ENCODE measurements at regions not wholly inside any gene's neighbourhood (a gene's known extent, or its start where the extent isn't known, plus 50 kb on each side); places are given as distances from the start of the nearest gene placed in this dataset.
A peak's percentile ranks its signal among the peaks of the same experiment; 100 is the strongest.

DNA sequence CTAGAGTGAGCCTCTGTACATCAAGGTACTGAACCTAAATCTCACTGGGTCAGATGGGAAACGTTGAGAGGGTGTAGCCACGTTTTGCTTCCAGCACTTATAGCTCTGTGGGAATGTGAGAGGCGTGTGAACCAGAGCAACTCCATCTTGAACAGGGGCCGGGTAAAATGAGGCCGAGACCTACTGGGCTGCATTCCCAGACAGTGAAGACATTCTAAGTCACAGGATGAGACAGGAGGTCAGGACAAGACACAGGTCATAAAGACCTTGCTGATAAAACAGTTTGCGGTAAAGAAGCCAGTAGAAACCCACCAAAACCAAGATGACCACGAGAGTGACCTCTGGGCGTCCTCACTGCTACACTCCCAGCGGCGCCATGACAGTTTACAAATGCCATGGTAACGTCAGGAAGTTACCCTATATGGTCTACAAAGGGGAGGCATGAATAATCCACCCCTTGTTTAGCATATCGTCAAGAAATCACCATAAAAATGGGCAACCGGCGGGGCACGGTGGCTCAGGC lies 63.4 kb upstream of the NCOR2 start:
- no peaks in the 10 kb centered on the region for H3K36me3 ChIP-seq (ENCODE audit: insufficient read depth, low read length)
- no peak overlapping the region for H3K4me2 ChIP-seq (ENCODE audit: low read length)
- peaks cover 26% of the 10 kb centered on the region for H3K4me1 ChIP-seq (ENCODE audit: control insufficient read depth, insufficient read depth, low read length)
- H3K4me3 ChIP-seq (ENCODE audit: low read length): no peak overlapping the region
- no peaks in the 10 kb centered on the region for H3K27me3 ChIP-seq (ENCODE audit: control insufficient read depth, insufficient read depth, low read length)
- H3K9ac ChIP-seq (ENCODE audit: low read depth, low read length): no peak overlapping the region
- H3K9me3 ChIP-seq (replicated peaks; ENCODE audit: low read length): peaks cover 3% of the 10 kb centered on the region

- Histone ChIP-seq H3K27me3 (ENCODE audit: control insufficient read depth, insufficient read depth, low read length) (no peaks in the 10 kb centered on the region), H3K4me3 (ENCODE audit: low read length) (no peak overlapping the region), H3K4me1 (ENCODE audit: control insufficient read depth, insufficient read depth, low read length) (peaks cover 26% of the 10 kb centered on the region), H3K4me2 (ENCODE audit: low read length) (no peak overlapping the region), H3K36me3 (ENCODE audit: insufficient read depth, low read length) (no peaks in the 10 kb centered on the region), H3K9ac (ENCODE audit: low read depth, low read length) (no peak overlapping the region), H3K9me3 (replicated peaks; ENCODE audit: low read length) (no peaks in the 10 kb centered on the region)
These were observed 62.5 kb upstream of the NCOR2 start for GRCh38 chr12:124629789-124630480.

GRCh38 chr12:124629117-124629516 lies 61.7 kb upstream of the NCOR2 start:
- Histone ChIP-seq H3K36me3 (ENCODE audit: insufficient read depth, low read length) (no peaks in the 10 kb centered on the region), H3K9me3 (replicated peaks; ENCODE audit: low read length) (no peaks in the 10 kb centered on the region), H3K27me3 (ENCODE audit: control insufficient read depth, insufficient read depth, low read length) (no peaks in the 10 kb centered on the region), H3K4me2 (ENCODE audit: low read length) (no peak overlapping the region), H3K4me1 (ENCODE audit: control insufficient read depth, insufficient read depth, low read length) (peaks cover 26% of the 10 kb centered on the region), H3K4me3 (ENCODE audit: low read length) (no peak overlapping the region), H3K9ac (ENCODE audit: low read depth, low read length) (no peak overlapping the region)

DNA sequence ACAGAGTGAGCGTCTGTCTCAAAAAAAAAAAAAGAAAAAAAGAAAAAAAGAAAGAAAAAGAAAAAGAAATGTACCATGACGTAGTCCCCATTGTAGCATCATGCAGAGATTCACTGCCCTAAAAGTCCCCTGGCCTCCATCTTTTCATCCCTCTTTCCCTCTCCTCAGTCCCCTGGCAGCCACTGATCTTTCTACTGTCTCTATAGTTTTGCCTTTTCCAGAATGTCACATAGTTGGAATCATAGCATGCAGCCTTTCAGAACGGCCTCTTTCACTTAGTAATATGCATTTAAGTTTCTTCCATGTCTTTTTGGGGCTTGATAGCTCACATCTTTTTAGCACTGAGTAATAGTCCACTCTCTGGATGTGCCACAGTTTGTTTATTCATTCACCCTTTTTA lies 60.5 kb upstream of the NCOR2 start:
- peaks cover 16% of the 10 kb centered on the region for H3K4me1 ChIP-seq (ENCODE audit: control insufficient read depth, insufficient read depth, low read length)
- H3K36me3 ChIP-seq (ENCODE audit: insufficient read depth, low read length): no peaks in the 10 kb centered on the region
- no peaks in the 10 kb centered on the region for H3K27me3 ChIP-seq (ENCODE audit: control insufficient read depth, insufficient read depth, low read length)
- H3K4me3 ChIP-seq (ENCODE audit: low read length): no peak overlapping the region
- no peak overlapping the region for H3K4me2 ChIP-seq (ENCODE audit: low read length)
- no peaks in the 10 kb centered on the region for H3K9me3 ChIP-seq (replicated peaks; ENCODE audit: low read length)
- H3K9ac ChIP-seq (ENCODE audit: low read depth, low read length): no peak overlapping the region

DNA sequence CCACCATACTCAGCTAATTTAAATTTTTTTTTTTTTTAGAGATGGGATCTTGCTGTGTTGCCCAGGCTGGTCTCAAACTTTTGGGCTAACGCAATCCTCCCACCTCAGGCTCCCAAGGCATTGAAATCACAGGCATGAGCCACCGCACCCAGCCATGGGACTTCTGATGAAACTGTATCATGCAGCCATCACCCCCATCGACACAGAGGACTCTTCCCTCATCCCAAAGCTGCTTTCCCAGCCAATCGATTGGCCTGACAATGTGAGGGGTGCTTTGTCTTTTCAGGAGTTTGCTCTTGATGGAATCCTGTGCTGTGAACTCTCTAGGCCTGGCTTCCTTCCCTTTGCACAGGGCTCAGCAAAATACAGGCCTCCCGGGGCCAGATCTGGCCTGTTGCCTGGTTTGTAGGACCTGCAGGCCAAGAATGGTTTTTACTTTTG lies 59.6 kb upstream of the NCOR2 start:
- no peaks in the 10 kb centered on the region for H3K9me3 ChIP-seq (replicated peaks; ENCODE audit: low read length)
- no peaks in the 10 kb centered on the region for H3K36me3 ChIP-seq (ENCODE audit: insufficient read depth, low read length)
- H3K4me1 ChIP-seq (ENCODE audit: control insufficient read depth, insufficient read depth, low read length): peaks cover 17% of the 10 kb centered on the region
- no peak overlapping the region for H3K4me3 ChIP-seq (ENCODE audit: low read length)
- H3K4me2 ChIP-seq (ENCODE audit: low read length): peak overlapping the region; percentile 42
- no peak overlapping the region for H3K9ac ChIP-seq (ENCODE audit: low read depth, low read length)
- no peaks in the 10 kb centered on the region for H3K27me3 ChIP-seq (ENCODE audit: control insufficient read depth, insufficient read depth, low read length)

GRCh38 chr12:124625867-124626675 lies 58.7 kb upstream of the NCOR2 start:
- H3K27me3 ChIP-seq (ENCODE audit: control insufficient read depth, insufficient read depth, low read length): no peaks in the 10 kb centered on the region
- H3K9ac ChIP-seq (ENCODE audit: low read depth, low read length): no peak overlapping the region
- H3K9me3 ChIP-seq (replicated peaks; ENCODE audit: low read length): no peaks in the 10 kb centered on the region
- H3K36me3 ChIP-seq (ENCODE audit: insufficient read depth, low read length): no peaks in the 10 kb centered on the region
- no peak overlapping the region for H3K4me3 ChIP-seq (ENCODE audit: low read length)
- H3K4me1 ChIP-seq (ENCODE audit: control insufficient read depth, insufficient read depth, low read length): peaks cover 26% of the 10 kb centered on the region
- H3K4me2 ChIP-seq (ENCODE audit: low read length): peak overlapping the region; percentile 63

GRCh38 chr12:124624823-124625222 lies 57.4 kb upstream of the NCOR2 start:
- H3K4me1 ChIP-seq (ENCODE audit: control insufficient read depth, insufficient read depth, low read length): peaks cover 33% of the 10 kb centered on the region
- H3K9ac ChIP-seq (ENCODE audit: low read depth, low read length): no peak overlapping the region
- no peaks in the 10 kb centered on the region for H3K36me3 ChIP-seq (ENCODE audit: insufficient read depth, low read length)
- no peaks in the 10 kb centered on the region for H3K9me3 ChIP-seq (replicated peaks; ENCODE audit: low read length)
- no peak overlapping the region for H3K4me2 ChIP-seq (ENCODE audit: low read length)
- H3K4me3 ChIP-seq (ENCODE audit: low read length): no peak overlapping the region
- H3K27me3 ChIP-seq (ENCODE audit: control insufficient read depth, insufficient read depth, low read length): no peaks in the 10 kb centered on the region

GRCh38 chr12:124623344-124624035 lies 56.1 kb upstream of the NCOR2 start:
- no peak overlapping the region for H3K9ac ChIP-seq (ENCODE audit: low read depth, low read length)
- H3K27me3 ChIP-seq (ENCODE audit: control insufficient read depth, insufficient read depth, low read length): no peaks in the 10 kb centered on the region
- H3K4me2 ChIP-seq (ENCODE audit: low read length): no peak overlapping the region
- H3K36me3 ChIP-seq (ENCODE audit: insufficient read depth, low read length): no peaks in the 10 kb centered on the region
- no peak overlapping the region for H3K4me3 ChIP-seq (ENCODE audit: low read length)
- H3K4me1 ChIP-seq (ENCODE audit: control insufficient read depth, insufficient read depth, low read length): peaks cover 33% of the 10 kb centered on the region
- H3K9me3 ChIP-seq (replicated peaks; ENCODE audit: low read length): no peaks in the 10 kb centered on the region

DNA sequence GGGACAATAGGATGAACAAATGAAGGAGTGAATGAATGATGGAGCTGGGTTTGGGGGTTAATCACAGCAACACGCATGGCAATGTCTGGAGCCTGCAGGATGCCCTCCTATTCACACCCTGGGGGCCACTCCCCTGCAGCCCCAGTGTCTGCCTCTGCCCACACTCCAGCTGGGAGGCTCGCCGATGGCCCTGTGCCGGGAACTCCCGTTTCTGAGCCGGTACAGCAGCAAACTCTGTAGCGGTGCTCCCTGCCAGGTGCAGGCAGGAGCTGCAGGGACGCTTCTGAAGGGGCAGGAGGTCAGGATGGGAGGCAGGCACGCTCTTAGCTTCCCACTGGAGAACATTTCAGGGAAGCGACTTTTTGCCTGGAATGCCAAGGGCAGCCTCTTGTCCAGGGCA lies 55.4 kb upstream of the NCOR2 start:
- H3K36me3 ChIP-seq (ENCODE audit: insufficient read depth, low read length): no peaks in the 10 kb centered on the region
- H3K4me2 ChIP-seq (ENCODE audit: low read length): no peak overlapping the region
- H3K9me3 ChIP-seq (replicated peaks; ENCODE audit: low read length): no peaks in the 10 kb centered on the region
- no peak overlapping the region for H3K4me3 ChIP-seq (ENCODE audit: low read length)
- no peak overlapping the region for H3K9ac ChIP-seq (ENCODE audit: low read depth, low read length)
- H3K4me1 ChIP-seq (ENCODE audit: control insufficient read depth, insufficient read depth, low read length): peaks cover 33% of the 10 kb centered on the region
- H3K27me3 ChIP-seq (ENCODE audit: control insufficient read depth, insufficient read depth, low read length): no peaks in the 10 kb centered on the region

GRCh38 chr12:124622331-124622730 lies 54.9 kb upstream of the NCOR2 start:
- H3K4me3 ChIP-seq (ENCODE audit: low read length): no peak overlapping the region
- H3K9ac ChIP-seq (ENCODE audit: low read depth, low read length): no peak overlapping the region
- no peaks in the 10 kb centered on the region for H3K27me3 ChIP-seq (ENCODE audit: control insufficient read depth, insufficient read depth, low read length)
- H3K4me2 ChIP-seq (ENCODE audit: low read length): no peak overlapping the region
- H3K4me1 ChIP-seq (ENCODE audit: control insufficient read depth, insufficient read depth, low read length): peaks cover 33% of the 10 kb centered on the region
- no peaks in the 10 kb centered on the region for H3K9me3 ChIP-seq (replicated peaks; ENCODE audit: low read length)
- no peaks in the 10 kb centered on the region for H3K36me3 ChIP-seq (ENCODE audit: insufficient read depth, low read length)

GRCh38 chr12:124621296-124621660 lies 53.9 kb upstream of the NCOR2 start:
- Histone ChIP-seq H3K4me3 (ENCODE audit: low read length) (peak overlapping the region; percentile 35), H3K27me3 (ENCODE audit: control insufficient read depth, insufficient read depth, low read length) (peaks cover 5% of the 10 kb centered on the region), H3K4me2 (ENCODE audit: low read length) (peak overlapping the region; percentile 63), H3K9me3 (replicated peaks; ENCODE audit: low read length) (no peaks in the 10 kb centered on the region), H3K36me3 (ENCODE audit: insufficient read depth, low read length) (no peaks in the 10 kb centered on the region), H3K4me1 (ENCODE audit: control insufficient read depth, insufficient read depth, low read length) (peaks cover 24% of the 10 kb centered on the region), H3K9ac (ENCODE audit: low read depth, low read length) (peak overlapping the region; percentile 17)

Data from skeletal muscle satellite cell (primary cell).